Uterus (tissue), 3 donors: ENCODE measurements at regions not wholly inside any gene's neighbourhood (a gene's known extent, or its start where the extent isn't known, plus 50 kb on each side); places are given as distances from the start of the nearest gene placed in this dataset.

Source experiments
- DNase-seq, 2 donors: peaks; one replicate each; pipeline ENCODE4 v3.0.0-alpha.2; 2019 to 2020
- H3K27ac ChIP-seq, 2 donors: fragments of 200-600 bp; sonication (generic); 1 replicate in 1 of 2; 2 replicates in 1 of 2; pipeline ENCODE4 v1.5.1; 2016 to 2018
- H3K27me3 ChIP-seq, 2 donors: fragments of 200-600 bp; sonication (generic); one replicate each; pipeline ENCODE4 v1.5.1; 2018 to 2019; ENCODE audit warnings: control low read depth in 1 of 2
- H3K36me3 ChIP-seq, 2 donors: fragments of 200-600 bp; sonication (generic); one replicate each; pipeline ENCODE4 v1.5.1; 2019; ENCODE audit warnings: control low read depth in 1 of 2
- H3K4me1 ChIP-seq, 2 donors: fragments of 200-600 bp; sonication (generic); one replicate each; pipeline ENCODE4 v1.5.1; 2018 to 2019; ENCODE audit warnings: control low read depth in 1 of 2
- H3K4me3 ChIP-seq, 2 donors: fragments of 200-600 bp; sonication (generic); 1 replicate in 1 of 2; 2 replicates in 1 of 2; pipeline ENCODE4 v1.5.1; 2018 to 2019; ENCODE audit warnings: mild to moderate bottlenecking in 1 of 2
- H3K9me3 ChIP-seq, 2 donors: fragments of 200-600 bp; sonication (generic); one replicate each; pipeline ENCODE4 v1.5.1; 2019; ENCODE audit warnings: control low read depth in 1 of 2
- POLR2A ChIP-seq, 2 donors: fragments of 450-650 bp; IDR thresholded peaks; one replicate each; pipeline ENCODE4 v1.6.1; 2016; ENCODE audit warnings: antibody characterized with exemption in 2 of 2, mild to moderate bottlenecking in 1 of 2, moderate library complexity in 1 of 2
- intact Hi-C: fragments of 100-400 bp; cut with DNase I; formaldehyde crosslinking; loops from one replicate; pipeline ENCODE4 v1.15.1; 2023; ENCODE audit warnings: low total_unique reads
- TF ChIP-seq, protein P1 (sequence below), 4 experiments: fragments of 200-600 bp in 2 of 4; fragments of 450-650 bp in 2 of 4; sonication (generic) in 2 of 4; IDR thresholded peaks; one replicate each; pipeline ENCODE4 v1.5.1; 2016 to 2019; ENCODE audit warnings: antibody characterized with exemption in 4 of 4, mild to moderate bottlenecking in 2 of 4, moderate library complexity in 1 of 4
- donor health status: DM: yes; HTN: yes; CAD: no.

DNA sequence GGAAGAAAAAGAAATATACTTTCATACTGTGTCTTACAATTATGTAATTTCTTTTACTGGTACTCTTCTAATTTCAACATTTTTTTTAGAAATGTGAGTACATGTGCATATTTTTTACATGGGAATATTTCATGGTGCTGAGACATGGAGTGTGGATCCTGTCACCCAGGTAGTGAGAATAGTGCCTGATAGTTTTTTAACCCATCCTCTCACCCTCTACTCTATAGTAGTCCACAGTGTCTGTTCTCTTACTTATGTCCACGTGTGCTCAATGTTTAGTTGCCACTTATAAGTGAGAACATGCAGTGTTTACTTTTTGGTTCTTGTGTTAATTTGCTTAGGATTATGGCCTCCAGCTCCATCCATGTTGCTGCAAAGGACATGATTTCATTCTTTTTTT, 548.8 kb downstream of the AACS start:
- no peaks in the 10 kb centered on the region for H3K9me3 ChIP-seq
- no peak for DNase-seq
- no peaks in the 10 kb centered on the region for H3K36me3 ChIP-seq
- H3K4me3 ChIP-seq: no peak overlapping the region
- TF ChIP-seq POLR2A (IDR thresholded peaks at IDR 0.05): no peak
- TF ChIP-seq, protein P1, sequence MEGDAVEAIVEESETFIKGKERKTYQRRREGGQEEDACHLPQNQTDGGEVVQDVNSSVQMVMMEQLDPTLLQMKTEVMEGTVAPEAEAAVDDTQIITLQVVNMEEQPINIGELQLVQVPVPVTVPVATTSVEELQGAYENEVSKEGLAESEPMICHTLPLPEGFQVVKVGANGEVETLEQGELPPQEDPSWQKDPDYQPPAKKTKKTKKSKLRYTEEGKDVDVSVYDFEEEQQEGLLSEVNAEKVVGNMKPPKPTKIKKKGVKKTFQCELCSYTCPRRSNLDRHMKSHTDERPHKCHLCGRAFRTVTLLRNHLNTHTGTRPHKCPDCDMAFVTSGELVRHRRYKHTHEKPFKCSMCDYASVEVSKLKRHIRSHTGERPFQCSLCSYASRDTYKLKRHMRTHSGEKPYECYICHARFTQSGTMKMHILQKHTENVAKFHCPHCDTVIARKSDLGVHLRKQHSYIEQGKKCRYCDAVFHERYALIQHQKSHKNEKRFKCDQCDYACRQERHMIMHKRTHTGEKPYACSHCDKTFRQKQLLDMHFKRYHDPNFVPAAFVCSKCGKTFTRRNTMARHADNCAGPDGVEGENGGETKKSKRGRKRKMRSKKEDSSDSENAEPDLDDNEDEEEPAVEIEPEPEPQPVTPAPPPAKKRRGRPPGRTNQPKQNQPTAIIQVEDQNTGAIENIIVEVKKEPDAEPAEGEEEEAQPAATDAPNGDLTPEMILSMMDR (IDR thresholded peaks at IDR 0.05): no peak
- no peaks in the 10 kb centered on the region for H3K4me1 ChIP-seq
- intact Hi-C loops: no loop called here
- no peaks in the 10 kb centered on the region for H3K27me3 ChIP-seq
- no peak overlapping the region for H3K27ac ChIP-seq

DNA sequence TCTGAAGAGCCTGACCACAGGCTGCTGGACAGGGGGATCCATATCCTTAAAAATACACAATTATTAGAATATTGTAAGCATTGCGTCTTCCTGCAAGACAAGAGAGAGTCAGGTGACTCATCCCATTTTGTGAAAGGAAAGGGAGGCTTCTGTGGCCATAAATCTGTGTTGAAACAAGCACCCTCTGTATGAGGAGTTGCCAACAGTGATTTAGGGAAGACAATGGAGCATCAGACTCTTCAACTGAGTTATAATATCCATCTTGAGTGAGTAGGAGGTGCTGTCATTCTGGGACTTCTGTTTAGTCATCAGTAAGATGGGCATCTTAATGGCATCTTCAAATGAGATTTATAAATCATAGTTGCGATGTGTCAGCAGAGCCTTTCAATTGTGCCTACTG, 554.5 kb downstream of the AACS start:
- Histone ChIP-seq H3K27ac (no peak overlapping the region), H3K4me1 (no peaks in the 10 kb centered on the region), H3K36me3 (no peaks in the 10 kb centered on the region), H3K9me3 (no peaks in the 10 kb centered on the region), H3K27me3 (no peaks in the 10 kb centered on the region), H3K4me3 (no peak overlapping the region)
- intact Hi-C loops: no loop called here
- TF ChIP-seq, protein P1 (IDR thresholded peaks at IDR 0.05): no peak
- TF ChIP-seq POLR2A (IDR thresholded peaks at IDR 0.05): no peak
- DNase-seq: no peak

DNA sequence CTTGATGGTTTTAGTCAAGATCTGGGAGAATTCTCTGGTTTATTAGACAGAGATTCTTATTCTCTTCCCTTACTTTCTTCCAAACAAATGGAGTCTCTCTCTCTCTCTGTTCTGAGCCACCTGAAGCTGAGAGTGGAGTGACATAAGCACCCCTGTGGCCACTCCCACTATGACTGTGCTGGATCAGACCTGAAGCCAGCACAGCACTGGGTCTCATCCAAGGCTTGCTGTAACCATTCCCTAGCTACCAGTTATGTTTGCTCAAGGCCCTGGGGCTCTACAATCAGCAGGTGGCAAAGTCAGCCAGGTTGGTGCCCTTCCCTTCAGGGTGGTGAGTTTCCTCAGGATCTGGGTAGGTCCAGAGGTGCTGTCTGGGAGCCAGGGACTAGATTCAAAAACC, 568.5 kb downstream of the AACS start:
- Histone ChIP-seq H3K4me1 (no peaks in the 10 kb centered on the region), H3K4me3 (no peak overlapping the region), H3K27me3 (no peaks in the 10 kb centered on the region), H3K27ac (no peak overlapping the region), H3K36me3 (no peaks in the 10 kb centered on the region), H3K9me3 (no peaks in the 10 kb centered on the region)
- intact Hi-C loops: no loop called here
- DNase-seq: no peak
- TF ChIP-seq, protein P1 (IDR thresholded peaks at IDR 0.05): no peak
- no peak for TF ChIP-seq POLR2A (IDR thresholded peaks at IDR 0.05)

DNA sequence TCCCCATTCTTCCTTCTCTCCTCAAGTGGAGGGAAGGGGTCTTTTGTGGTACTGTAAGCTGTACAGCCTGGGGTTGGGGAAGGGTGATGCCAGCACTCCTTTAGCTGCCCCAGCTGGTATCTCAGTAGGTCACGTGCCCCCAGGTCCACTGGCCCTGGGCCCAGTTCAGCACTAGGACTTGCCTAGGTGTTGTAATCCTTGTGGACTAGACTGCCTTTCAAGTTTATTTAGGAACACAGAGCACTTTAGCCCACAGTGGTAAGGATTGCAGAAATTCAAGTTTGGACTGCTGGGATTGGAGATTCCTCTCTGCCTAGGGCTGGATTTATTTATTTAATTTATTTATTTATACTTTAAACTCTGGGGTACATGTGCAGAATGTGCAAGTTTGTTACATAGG, 569.6 kb downstream of the AACS start:
- Histone ChIP-seq H3K4me1 (no peaks in the 10 kb centered on the region), H3K4me3 (no peak overlapping the region), H3K27me3 (no peaks in the 10 kb centered on the region), H3K9me3 (no peaks in the 10 kb centered on the region), H3K27ac (no peak overlapping the region), H3K36me3 (no peaks in the 10 kb centered on the region)
- intact Hi-C loops: no loop called here
- no peak for TF ChIP-seq POLR2A (IDR thresholded peaks at IDR 0.05)
- TF ChIP-seq, protein P1 (IDR thresholded peaks at IDR 0.05): no peak
- DNase-seq: no peak

DNA sequence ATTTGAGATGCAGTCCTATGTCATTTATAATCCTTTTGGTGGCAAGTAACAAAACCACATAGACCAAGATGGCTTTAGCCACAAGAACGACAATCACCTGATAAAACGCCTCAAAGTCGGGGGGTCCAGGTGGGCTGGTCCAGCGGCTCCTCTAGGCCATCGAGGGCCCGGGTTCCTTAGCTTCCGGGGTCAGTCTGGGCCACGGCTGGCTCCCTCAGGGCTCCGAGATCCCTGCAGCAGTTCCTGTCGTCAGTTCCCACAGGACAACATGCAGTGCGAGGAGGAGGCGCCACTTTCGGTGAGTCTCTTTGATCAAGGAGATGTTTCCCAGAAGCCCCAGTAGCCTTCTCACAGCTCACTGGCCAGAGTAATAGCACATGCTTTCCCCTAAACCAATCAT, 574.6 kb downstream of the AACS start:
- Histone ChIP-seq H3K9me3 (no peaks in the 10 kb centered on the region), H3K27me3 (no peaks in the 10 kb centered on the region), H3K36me3 (no peaks in the 10 kb centered on the region), H3K4me1 (no peaks in the 10 kb centered on the region), H3K4me3 (no peak overlapping the region), H3K27ac (no peak overlapping the region)
- TF ChIP-seq, protein P1 (IDR thresholded peaks at IDR 0.05): no peak
- TF ChIP-seq POLR2A (IDR thresholded peaks at IDR 0.05): no peak
- intact Hi-C loops: no loop called here
- no peak for DNase-seq
